GM13976 (cell line): ENCODE measurements at regions not wholly inside any gene's neighbourhood (a gene's known extent, or its start where the extent isn't known, plus 50 kb on each side); places are given as distances from the start of the nearest gene placed in this dataset.
"Not testable (repeated sequence)": the region's sequence is repeated elsewhere in the genome, so short reads cannot be mapped to it uniquely, and the experiment has no call there.

Experiments
- DNase-seq: peaks from one replicate; pipeline ENCODE4 v3.0.0; 2012; ENCODE audit warnings: low spot score
- in situ Hi-C: fragments of 300-500 bp; cut with MboI; formaldehyde crosslinking; loops from one replicate; pipeline ENCODE4 v1.12.0; 2022; ENCODE audit warnings: low sequenced_read_pairs, mixed read lengths, inconsistent platforms; ENCODE audit not compliant: unreplicated experiment

DNA sequence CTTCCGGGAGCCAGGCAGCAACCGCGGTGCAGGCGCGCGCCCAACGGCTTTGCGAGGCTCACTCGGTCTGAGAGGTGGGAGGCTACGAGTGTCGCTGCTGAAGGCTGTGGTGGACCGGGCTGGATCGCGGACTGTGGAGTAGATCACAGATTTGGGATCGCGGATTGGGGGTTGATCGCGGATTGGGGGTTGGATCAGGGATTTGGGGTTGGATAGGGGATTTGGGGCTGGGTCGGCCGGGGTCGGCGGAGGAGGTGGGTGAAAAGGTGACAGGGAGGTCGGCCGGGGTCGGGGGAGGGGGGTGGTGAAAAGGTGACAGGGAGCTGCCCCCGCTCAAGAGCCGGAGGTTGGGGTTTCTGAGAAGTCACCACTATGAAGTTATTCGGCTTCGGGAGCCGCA lies 1433.6 kb upstream of the TPTE start:
- DNase-seq, in situ Hi-C loops: not testable (repeated sequence)

DNA sequence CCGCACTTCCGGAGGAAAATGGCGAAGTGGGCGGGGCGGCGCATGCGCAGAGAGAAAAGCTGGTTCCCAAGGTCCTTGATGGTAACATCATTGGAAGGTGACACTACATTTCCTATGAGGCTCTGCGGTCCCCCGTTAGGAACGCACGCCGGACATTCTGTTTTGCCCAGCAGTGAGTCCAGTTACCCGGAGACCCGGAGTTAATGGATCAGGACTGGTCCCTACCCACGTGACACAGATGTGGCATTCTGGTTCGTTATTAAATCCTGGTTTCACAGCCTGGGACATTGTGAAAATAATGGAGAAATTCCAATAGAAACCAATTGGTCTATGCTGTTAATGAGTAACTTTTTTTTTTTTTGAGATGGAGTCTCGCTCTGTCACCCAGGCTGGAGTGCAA lies 1391.6 kb upstream of the TPTE start:
- in situ Hi-C loops: not testable (repeated sequence)

DNA sequence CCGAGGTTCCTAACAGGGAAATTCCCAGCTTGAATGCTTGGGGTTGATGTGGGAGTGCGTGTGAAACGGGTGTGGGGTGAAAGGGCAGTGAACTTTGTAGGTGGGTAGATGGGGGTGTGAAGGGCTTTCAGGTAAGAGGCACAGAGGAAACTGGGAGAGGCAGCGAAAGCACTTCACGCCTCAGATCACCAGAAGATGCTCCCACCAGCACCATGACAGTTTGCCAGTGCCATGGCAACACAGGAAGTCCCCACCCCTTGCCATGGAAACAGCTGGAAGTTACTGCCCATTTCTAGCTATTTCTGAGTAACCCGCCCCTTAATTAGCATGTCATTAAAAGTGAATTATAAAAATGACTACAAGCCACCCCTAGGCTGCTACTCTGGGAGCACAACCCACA lies 1390.6 kb upstream of the TPTE start:
- DNase-seq, in situ Hi-C loops: not testable (repeated sequence)

More for the DNA sequence above, 1391.6 kb upstream of the TPTE start:
- not testable (repeated sequence) for DNase-seq
